Stimulated activated CD4-positive, alpha-beta T cell treated with anti-CD3 and anti-CD28 coated beads, TNF-alpha, amount 100 ng/mL, for 24 hours (primary cell): ENCODE measurements at regions not wholly inside any gene's neighbourhood (a gene's known extent, or its start where the extent isn't known, plus 50 kb on each side); places are given as distances from the start of the nearest gene placed in this dataset.
"Not testable (repeated sequence)": the region's sequence is repeated elsewhere in the genome, so short reads cannot be mapped to it uniquely, and the experiment has no call there.

Experiments
- DNase-seq, 3 experiments: peaks; one replicate each; pipeline ENCODE4 v3.0.0-alpha.2; 2020; ENCODE audit warnings: low read depth in 3 of 3

GRCh38 chr2:83282043-83282795, 1176.9 kb downstream of the SUCLG1 start:
- DNase-seq: no peak

- DNase-seq: no peak
Measured at GRCh38 chr2:83280391-83280790, 1178.7 kb downstream of the SUCLG1 start.

GRCh38 chr2:83273322-83273721, 1185.8 kb downstream of the SUCLG1 start:
- DNase-seq: no peak

- no peak for DNase-seq
Measured at GRCh38 chr2:83261591-83262136, 1197.4 kb downstream of the SUCLG1 start.

- no peak for DNase-seq
Measured at GRCh38 chr2:83253848-83254247, 1205.2 kb downstream of the SUCLG1 start.

- DNase-seq: no peak
Measured at GRCh38 chr2:83251321-83251872, 1207.7 kb downstream of the SUCLG1 start.

GRCh38 chr2:83245806-83246537, 1213.1 kb downstream of the SUCLG1 start:
- DNase-seq: not testable (repeated sequence)

- DNase-seq: no peak
Measured at GRCh38 chr2:83240611-83241010, 1218.5 kb downstream of the SUCLG1 start.

GRCh38 chr2:83238111-83238510, 1221.0 kb downstream of the SUCLG1 start:
- no peak for DNase-seq

GRCh38 chr2:83234246-83234645, 1224.8 kb downstream of the SUCLG1 start:
- DNase-seq: no peak

- no peak for DNase-seq
Measured at GRCh38 chr2:83233781-83234180, 1225.3 kb downstream of the SUCLG1 start.

GRCh38 chr2:83233326-83233725, 1225.8 kb downstream of the SUCLG1 start:
- no peak for DNase-seq

- no peak for DNase-seq
Measured at GRCh38 chr2:83229443-83229842, 1229.6 kb downstream of the SUCLG1 start.

GRCh38 chr2:83224591-83225200, 1234.4 kb downstream of the SUCLG1 start:
- no peak for DNase-seq

GRCh38 chr2:83221258-83221657, 1237.8 kb downstream of the SUCLG1 start:
- DNase-seq: no peak

- no peak for DNase-seq
Measured at GRCh38 chr2:83217854-83218253, 1241.2 kb downstream of the SUCLG1 start.

GRCh38 chr2:83196225-83196624, 1262.9 kb downstream of the SUCLG1 start:
- DNase-seq: no peak

GRCh38 chr2:83191316-83191715, 1267.8 kb downstream of the SUCLG1 start:
- no peak for DNase-seq

GRCh38 chr2:83186105-83186760, 1272.8 kb downstream of the SUCLG1 start:
- DNase-seq: no peak

GRCh38 chr2:83180862-83181530, 1278.1 kb downstream of the SUCLG1 start:
- DNase-seq: not testable (repeated sequence)

GRCh38 chr2:83176539-83176938, 1282.5 kb downstream of the SUCLG1 start:
- DNase-seq: no peak
